SK-N-SH (cell line): ENCODE measurements at regions not wholly inside any gene's neighbourhood (a gene's known extent, or its start where the extent isn't known, plus 50 kb on each side); places are given as distances from the start of the nearest gene placed in this dataset.

Experiments used
- CTCF ChIA-PET: fragments of 300-600, 350-600 bp; formaldehyde crosslinking; extraction: SDS; loops from one replicate; lab custom pipeline; 2021; lab: Yijun Ruan, JAX
- POLR2A ChIA-PET: fragments of 350-600 bp; sonication (Branson Sonifier 250); formaldehyde crosslinking; extraction: SDS; loops from one replicate; lab custom pipeline; 2020; ENCODE audit warnings: antibody characterized with exemption, inconsistent platforms; lab: Yijun Ruan, JAX
- DNase-seq: peaks from one replicate; pipeline ENCODE4 v3.0.0; 2012
- H2AFZ ChIP-seq: fragments of 200-600 bp; sonication (generic); 2 replicates; pipeline ENCODE4 v1.8.1; 2016; ENCODE audit warnings: antibody characterized with exemption, mild to moderate bottlenecking, low read depth
- H3F3A ChIP-seq: fragments of 200-600 bp; sonication (generic); replicated peaks from 2 replicates; pipeline ENCODE3; 2016; ENCODE audit warnings: antibody characterized with exemption, mild to moderate bottlenecking; ENCODE audit not compliant: insufficient read depth
- H3K27ac ChIP-seq, 2 experiments: fragments of 200-500 bp in 1 of 2; fragments of 200-600 bp in 1 of 2; sonication (Bioruptor generic) in 1 of 2; sonication (generic), shearing (Covaris generic) in 1 of 2; 2 replicates each; pipeline versions ENCODE4 v1.5.1 to v1.6.1; 2014 to 2016; ENCODE audit warnings: low read depth in 2 of 2, inconsistent platforms in 1 of 2, low read length in 1 of 2, mild to moderate bottlenecking in 1 of 2, mixed read lengths in 1 of 2
- H3K27me3 ChIP-seq: fragments of 200-600 bp; sonication (generic), shearing (Covaris generic); 2 replicates; pipeline ENCODE4 v1.6.1; 2016; ENCODE audit warnings: mixed run types; ENCODE audit not compliant: insufficient read depth
- H3K36me3 ChIP-seq, 2 experiments: fragments of 200-500 bp in 1 of 2; fragments of 200-600 bp in 1 of 2; sonication (Bioruptor generic) in 1 of 2; sonication (generic) in 1 of 2; replicated peaks in 1 of 2; 2 replicates each; pipeline versions ENCODE3 to v1.5.1; 2014 to 2016; ENCODE audit warnings: low read length in 1 of 2, mild to moderate bottlenecking in 1 of 2; ENCODE audit not compliant: insufficient read depth in 2 of 2, control insufficient read depth in 1 of 2
- H3K4me1 ChIP-seq, 2 experiments: fragments of 200-500 bp in 1 of 2; fragments of 200-600 bp in 1 of 2; sonication (Bioruptor generic) in 1 of 2; sonication (generic), shearing (Covaris generic) in 1 of 2; 2 replicates each; pipeline versions ENCODE4 v1.5.1 to v1.6.1; 2014 to 2016; ENCODE audit warnings: low read depth in 1 of 2, low read length in 1 of 2, mixed run types in 1 of 2; ENCODE audit not compliant: insufficient read depth in 2 of 2, control insufficient read depth in 1 of 2
- H3K4me2 ChIP-seq: fragments of 200-600 bp; sonication (generic), shearing (Covaris generic); 2 replicates; pipeline ENCODE4 v1.6.1; 2017; ENCODE audit warnings: mixed run types
- H3K4me3 ChIP-seq, 2 experiments: fragments of 200-500 bp in 1 of 2; fragments of 200-600 bp in 1 of 2; sonication (Bioruptor generic) in 1 of 2; sonication (generic), shearing (Covaris generic) in 1 of 2; 2 replicates each; pipeline versions ENCODE4 v1.5.1 to v1.8.1; 2014 to 2016; ENCODE audit warnings: low read depth in 2 of 2, inconsistent platforms in 1 of 2, low read length in 1 of 2, mild to moderate bottlenecking in 1 of 2, mixed read lengths in 1 of 2, moderate library complexity in 1 of 2
- H3K79me2 ChIP-seq: fragments of 200-600 bp; sonication (generic); 2 replicates; pipeline ENCODE4 v1.8.1; 2017; ENCODE audit warnings: mild to moderate bottlenecking; ENCODE audit not compliant: insufficient read depth
- H3K9ac ChIP-seq: fragments of 200-600 bp; sonication (generic); 2 replicates; pipeline ENCODE4 v1.6.1; 2017; ENCODE audit warnings: mixed run types
- H3K9me2 ChIP-seq: fragments of 200-600 bp; sonication (generic); 2 replicates; pipeline ENCODE4 v1.6.1; 2017; ENCODE audit warnings: mixed run types
- H3K9me3 ChIP-seq: fragments of 200-600 bp; sonication (generic); 2 replicates; pipeline ENCODE4 v1.6.1; 2017; ENCODE audit warnings: mixed run types, mild to moderate bottlenecking, moderate library complexity
- H4K20me1 ChIP-seq: fragments of 200-600 bp; sonication (generic); 2 replicates; pipeline ENCODE4 v1.6.1; 2017; ENCODE audit warnings: mild to moderate bottlenecking, mixed run types; ENCODE audit not compliant: insufficient read depth
- EP300 ChIP-seq, 2 experiments: IDR thresholded peaks; 2 replicates each; pipeline versions ENCODE4 v1.4.0 to v1.6.1; 2012; ENCODE audit warnings: borderline replicate concordance in 1 of 2, low read depth in 1 of 2, low read length in 1 of 2
- FOXM1 ChIP-seq: IDR thresholded peaks from 2 replicates; pipeline ENCODE4 v1.4.0; 2012; ENCODE audit warnings: low read depth, mild to moderate bottlenecking
- IRF3 ChIP-seq: fragments of 150-350 bp; IDR thresholded peaks from 2 replicates; pipeline ENCODE4 v1.6.1; 2016; ENCODE audit warnings: mild to moderate bottlenecking, low read depth, low read length
- JUND ChIP-seq: IDR thresholded peaks from 2 replicates; pipeline ENCODE4 v1.4.0; 2012
- MAX ChIP-seq: IDR thresholded peaks from 2 replicates; pipeline ENCODE4 v1.4.0; 2012; ENCODE audit warnings: low read depth
- NRF1 ChIP-seq: IDR thresholded peaks from 2 replicates; pipeline ENCODE4 v1.6.1; 2012; ENCODE audit warnings: low read depth, mild to moderate bottlenecking, low read length
- SMC3 ChIP-seq: IDR thresholded peaks from 2 replicates; pipeline ENCODE4 v1.6.1; 2012; ENCODE audit warnings: low read depth, low read length, improper control_type of control experiment
- TCF12 ChIP-seq: IDR thresholded peaks from 2 replicates; pipeline ENCODE4 v1.4.0; 2012
- USF1 ChIP-seq: IDR thresholded peaks from 2 replicates; pipeline ENCODE4 v1.4.0; 2012; ENCODE audit warnings: low read depth, borderline replicate concordance
- ZBTB33 ChIP-seq: IDR thresholded peaks from 2 replicates; pipeline ENCODE4 v1.4.0; 2012; ENCODE audit warnings: low read depth, borderline replicate concordance

GRCh38 chr1:72827278-72827677 lies 544.9 kb upstream of the NEGR1 start:
- Histone ChIP-seq H3K4me1 (no peaks in the 10 kb centered on the region), H3K79me2 (no peaks in the 10 kb centered on the region), H3K4me3 (no peak overlapping the region), H4K20me1 (no peaks in the 10 kb centered on the region), H3K9me3 (no peaks in the 10 kb centered on the region), H3K9me2 (0 out of 2 replicates have a peak, but pooled peaks cover 4% of the 10 kb centered on the region), H2AFZ (no peak overlapping the region), H3F3A (no peaks in the 10 kb centered on the region), H3K27ac (no peak overlapping the region), H3K27me3 (no peaks in the 10 kb centered on the region), H3K4me2 (no peak overlapping the region), H3K9ac (no peak overlapping the region), H3K36me3 (no peaks in the 10 kb centered on the region)
- no peak for DNase-seq
- CTCF ChIA-PET, result interaction anchor here (0.7 kb wide), 1 partner anchor 1862 kb away, joined by 4 read pairs; no protein-coding TSS in a partner anchor
- POLR2A ChIA-PET, result no interaction called here
- TF ChIP-seq ZBTB33 (no peak), TCF12 (no peak), USF1 (no peak), MAX (no peak), NRF1 (no peak), IRF3 (no peak), EP300 (IDR thresholded peaks at IDR 0.05; ENCODE audit: borderline replicate concordance in 1 of 2, low read depth in 1 of 2, low read length in 1 of 2) (no peak), SMC3 (no peak), JUND (no peak), FOXM1 (no peak)

GRCh38 chr1:72804541-72804940 lies 522.2 kb upstream of the NEGR1 start:
- no peak overlapping the region for H3K9ac ChIP-seq
- no peak for TF ChIP-seq MAX
- no peak for TF ChIP-seq JUND
- TF ChIP-seq FOXM1, result no peak
- no peaks in the 10 kb centered on the region for H3K27me3 ChIP-seq
- no peak overlapping the region for H3K27ac ChIP-seq
- no peak for DNase-seq
- H3K36me3 ChIP-seq, result no peaks in the 10 kb centered on the region
- H2AFZ ChIP-seq, result no peak overlapping the region
- no peak overlapping the region for H3K4me3 ChIP-seq
- no peaks in the 10 kb centered on the region for H3K4me1 ChIP-seq
- no peaks in the 10 kb centered on the region for H4K20me1 ChIP-seq
- no peaks in the 10 kb centered on the region for H3K9me2 ChIP-seq
- ChIA-PET CTCF (no interaction called here), POLR2A (no interaction called here)
- H3K79me2 ChIP-seq, result no peaks in the 10 kb centered on the region
- H3K4me2 ChIP-seq, result no peak overlapping the region
- no peaks in the 10 kb centered on the region for H3F3A ChIP-seq
- no peaks in the 10 kb centered on the region for H3K9me3 ChIP-seq
